A549 (cell line): ENCODE measurements at regions not wholly inside any gene's neighbourhood (a gene's known extent, or its start where the extent isn't known, plus 50 kb on each side); places are given as distances from the start of the nearest gene placed in this dataset.

Experiments
- ATAC-seq, 2 experiments: fragments of 200-7000 bp in 1 of 2; fragments of >200 bp in 1 of 2; cut with Nextera tagmentation in 1 of 2; cut with Tn5 transposase in 1 of 2; 3 replicates each; pipeline versions ENCODE4 v1.8.0 to v1.9.1; 2018 to 2020; ENCODE audit warnings: mild to moderate bottlenecking in 1 of 2, moderate library complexity in 1 of 2
- CTCF ChIA-PET: fragments of 300-600 bp; sonication (Branson Sonifier 250); formaldehyde crosslinking; extraction: SDS; loops from one replicate; lab custom pipeline; 2021; ENCODE audit warnings: antibody characterized with exemption, inconsistent platforms; lab: Yijun Ruan, JAX
- POLR2A ChIA-PET: fragments of 350-600 bp; formaldehyde crosslinking; extraction: SDS; loops from one replicate; lab custom pipeline; 2021; ENCODE audit warnings: antibody characterized with exemption, inconsistent platforms; lab: Yijun Ruan, JAX
- DNase-seq, 2 experiments: peaks; one replicate each; pipeline versions ENCODE4 v3.0.0 to v3.0.0-alpha.2; 2011 to 2016; ENCODE audit warnings: low read depth in 1 of 2, low spot score in 1 of 2
- FAIRE-seq: peaks from 2 replicates; lab custom pipeline; 2011; peaks lifted over from hg19 to GRCh38; lab: Jason Lieb, UNC
- H3K27ac ChIP-seq, 2 experiments: fragments of >200 bp; sonication (Bioruptor Twin); formaldehyde crosslinking; 3 replicates each; pipeline ENCODE4 v1.5.1; 2016 to 2017
- H3K4me1 ChIP-seq: fragments of >200 bp; sonication (Bioruptor Twin); formaldehyde crosslinking; 3 replicates; pipeline ENCODE4 v1.6.1; 2016
- H3K4me2 ChIP-seq: fragments of >200 bp; sonication (Bioruptor Twin); formaldehyde crosslinking; 3 replicates; pipeline ENCODE4 v1.6.1; 2016
- H3K4me3 ChIP-seq: fragments of >200 bp; sonication (Bioruptor Twin); formaldehyde crosslinking; 3 replicates; pipeline ENCODE4 v1.5.1; 2016
- H3K9me3 ChIP-seq: fragments of >200 bp; sonication (Bioruptor Twin); formaldehyde crosslinking; 3 replicates; pipeline ENCODE4 v1.6.1; 2016
- BHLHE40 ChIP-seq: IDR thresholded peaks from 2 replicates; pipeline ENCODE4 v1.6.1; 2012; ENCODE audit warnings: low read depth, low read length, inconsistent platforms
- CEBPB ChIP-seq, 2 experiments: fragments of >200 bp in 1 of 2; sonication (Bioruptor Twin) in 1 of 2; formaldehyde crosslinking in 1 of 2; IDR thresholded peaks; 2 replicates each; pipeline ENCODE4 v1.6.1; 2012 to 2016
- E2F6 ChIP-seq: IDR thresholded peaks from 2 replicates; pipeline ENCODE4 v1.6.1; 2012; ENCODE audit warnings: low read depth, borderline replicate concordance
- ESRRA ChIP-seq: fragments of 150-350 bp; IDR thresholded peaks from 2 replicates; pipeline ENCODE4 v1.6.1; 2014; ENCODE audit warnings: mild to moderate bottlenecking, low read length, borderline replicate concordance
- FOSB ChIP-seq: fragments of 250-450 bp; sonication (Bioruptor Pico); IDR thresholded peaks from 2 replicates; pipeline ENCODE4 v1.5.0; 2020; ENCODE audit warnings: mild to moderate bottlenecking, moderate library complexity
- FOXS1 ChIP-seq: fragments of 250-450 bp; sonication (Bioruptor Pico); IDR thresholded peaks from 2 replicates; pipeline ENCODE4 v1.5.0; 2020; ENCODE audit warnings: mild to moderate bottlenecking, moderate library complexity
- HDAC2 ChIP-seq: fragments of 200-600 bp; sonication (generic); IDR thresholded peaks from 2 replicates; pipeline ENCODE4 v1.6.1; 2016
- HOXB13 ChIP-seq: fragments of 250-450 bp; sonication (Bioruptor Pico); IDR thresholded peaks from 2 replicates; pipeline ENCODE4 v1.5.0; 2020; ENCODE audit warnings: low read depth, mild to moderate bottlenecking, moderate library complexity
- JUNB ChIP-seq: fragments of >200 bp; sonication (Bioruptor Twin); formaldehyde crosslinking; IDR thresholded peaks from 2 replicates; pipeline ENCODE4 v1.6.1; 2016
- MAZ ChIP-seq: fragments of 150-350 bp; IDR thresholded peaks from 2 replicates; pipeline ENCODE4 v1.6.1; 2014; ENCODE audit warnings: antibody characterized with exemption, low read depth, low read length, borderline replicate concordance
- MYC ChIP-seq: IDR thresholded peaks from 2 replicates; pipeline ENCODE4 v1.6.1; 2012; ENCODE audit warnings: mild to moderate bottlenecking, inconsistent platforms, low read length, improper control_type of control experiment, borderline replicate concordance
- NR3C1 ChIP-seq: fragments of >200 bp; sonication (Bioruptor Twin); formaldehyde crosslinking; IDR thresholded peaks from 3 replicates; pipeline ENCODE4 v1.6.1; 2017
- PHF8 ChIP-seq: fragments of 200-600 bp; sonication (generic); IDR thresholded peaks from 2 replicates; pipeline ENCODE4 v1.6.1; 2016; ENCODE audit warnings: low read depth, mild to moderate bottlenecking, antibody characterized with exemption, moderate library complexity, borderline replicate concordance
- POLR2A ChIP-seq: IDR thresholded peaks from 2 replicates; pipeline ENCODE4 v1.6.1; 2012; ENCODE audit warnings: mild to moderate bottlenecking, low read length
- POLR2AphosphoS2 ChIP-seq: conservative IDR thresholded peaks from 2 replicates; pipeline ENCODE4 v1.6.1; 2012; ENCODE audit warnings: low read length, improper control_type of control experiment, inconsistent platforms
- RAD21 ChIP-seq, 2 experiments: fragments of >200 bp in 1 of 2; sonication (Bioruptor Twin) in 1 of 2; formaldehyde crosslinking in 1 of 2; IDR thresholded peaks in 1 of 2; conservative IDR thresholded peaks in 1 of 2; 2 replicates in 1 of 2; 3 replicates in 1 of 2; pipeline ENCODE4 v1.6.1; 2012 to 2018; ENCODE audit warnings: inconsistent platforms in 1 of 2
- RCOR1 ChIP-seq: fragments of 150-350 bp; IDR thresholded peaks from 2 replicates; pipeline ENCODE4 v1.6.1; 2014; ENCODE audit warnings: antibody characterized with exemption, low read length, low read depth
- REST ChIP-seq: fragments of 200-600 bp; sonication (generic); IDR thresholded peaks from 2 replicates; pipeline ENCODE4 v1.6.1; 2016; ENCODE audit warnings: antibody characterized with exemption, mild to moderate bottlenecking, moderate library complexity
- RNF2 ChIP-seq: fragments of 200-600 bp; sonication (generic); IDR thresholded peaks from 2 replicates; pipeline ENCODE4 v1.6.1; 2016; ENCODE audit warnings: low read depth, mild to moderate bottlenecking, antibody characterized with exemption, moderate library complexity, borderline replicate concordance
- SREBF2 ChIP-seq: fragments of 450-650 bp; IDR thresholded peaks from 2 replicates; pipeline ENCODE4 v1.6.1; 2014; ENCODE audit warnings: mild to moderate bottlenecking, moderate library complexity
- TFCP2L1 ChIP-seq: fragments of 250-450 bp; sonication (Bioruptor Pico); IDR thresholded peaks from 2 replicates; pipeline ENCODE4 v1.5.0; 2021; ENCODE audit warnings: mild to moderate bottlenecking
- TP53 ChIP-seq: fragments of 250-450 bp; sonication (Bioruptor Pico); IDR thresholded peaks from 2 replicates; pipeline ENCODE4 v1.5.0; 2021; ENCODE audit warnings: mild to moderate bottlenecking, moderate library complexity
- USF2 ChIP-seq: fragments of 450-650 bp; IDR thresholded peaks from 2 replicates; pipeline ENCODE4 v1.6.1; 2014; ENCODE audit warnings: antibody characterized with exemption
- ZC3H11A ChIP-seq: fragments of 450-650 bp; IDR thresholded peaks from 2 replicates; pipeline ENCODE4 v1.6.1; 2014; ENCODE audit warnings: antibody characterized with exemption, mild to moderate bottlenecking
- ZNF302 ChIP-seq: fragments of 250-450 bp; sonication (Bioruptor Pico); IDR thresholded peaks from 2 replicates; pipeline ENCODE4 v1.9.0; 2021; ENCODE audit warnings: inconsistent platforms, mild to moderate bottlenecking, moderate library complexity
- ZSCAN20 ChIP-seq: fragments of 250-450 bp; sonication (Bioruptor Pico); IDR thresholded peaks from 2 replicates; pipeline ENCODE4 v1.8.0; 2022; ENCODE audit warnings: mild to moderate bottlenecking, moderate library complexity
- WGBS: methylation state at CpG from one replicate; pipeline ENCODE4 v1.1.6; 2017; ENCODE audit errors: missing lambda C conversion rate; 5-methylcytosine and 5-hydroxymethylcytosine counted together

- POLR2A ChIA-PET, result no interaction called here
- TF ChIP-seq MYC (no peak), REST (no peak), ZNF302 (CRISPR knock-in tag) (no peak), PHF8 (no peak), SREBF2 (no peak), FOXS1 (no peak), ESRRA (no peak), ZSCAN20 (CRISPR knock-in tag) (no peak), POLR2AphosphoS2 (no peak), ZC3H11A (no peak), TP53 (CRISPR knock-in tag) (no peak), RCOR1 (no peak), USF2 (no peak), FOSB (CRISPR knock-in tag) (no peak), JUNB (no peak), MAZ (no peak), E2F6 (no peak), TFCP2L1 (CRISPR knock-in tag) (no peak), RNF2 (no peak), POLR2A (no peak)
- Histone ChIP-seq H3K4me3 (no peak overlapping the region), H3K27ac (no peak overlapping the region), H3K4me2 (no peak overlapping the region), H3K4me1 (no peaks in the 10 kb centered on the region), H3K9me3 (no peaks in the 10 kb centered on the region)
- no peak for FAIRE-seq
- WGBS, result 25% methylated on average over 3 of the region's 3 CpGs
- no peak for DNase-seq
- CTCF ChIA-PET, result no interaction called here
- ATAC-seq, result no peak
Observed at GRCh38 chrY:8500888-8501287, 836.4 kb upstream of the TSPY4 start.

- no peaks in the 10 kb centered on the region for H3K9me3 ChIP-seq
- H3K4me2 ChIP-seq, result no peak overlapping the region
- TF ChIP-seq HOXB13 (CRISPR knock-in tag) (no peak), RAD21 (conservative IDR thresholded peaks at IDR 0.05 in 1 of 2, IDR thresholded peaks at IDR 0.05 in 1 of 2) (no peak), PHF8 (no peak), CEBPB (IDR thresholded peaks at IDR 0.05) (no peak), BHLHE40 (no peak), NR3C1 (no peak), HDAC2 (no peak)
- no peaks in the 10 kb centered on the region for H3K4me1 ChIP-seq
- ChIA-PET CTCF (no interaction called here), POLR2A (no interaction called here)
- H3K4me3 ChIP-seq, result no peak overlapping the region
- no peak for FAIRE-seq
- DNase-seq, result no peak
- no peak overlapping the region for H3K27ac ChIP-seq
- no peak for ATAC-seq
- no CpG with 5 or more reads among the region's 1 CpG for WGBS
Observed at GRCh38 chrY:8533468-8533867, 803.8 kb upstream of the TSPY4 start.
